HEK293T (cell line): ENCODE measurements at regions not wholly inside any gene's neighbourhood (a gene's known extent, or its start where the extent isn't known, plus 50 kb on each side); places are given as distances from the start of the nearest gene placed in this dataset.

Experiments
- ARNT ChIP-seq: fragments of 450-650 bp; IDR thresholded peaks from 2 replicates; pipeline ENCODE4 v1.6.1; 2017; ENCODE audit warnings: mild to moderate bottlenecking
- BHLHE40 ChIP-seq: fragments of 450-650 bp; IDR thresholded peaks from 2 replicates; pipeline ENCODE4 v1.6.1; 2016; ENCODE audit warnings: mild to moderate bottlenecking, moderate library complexity, borderline replicate concordance
- CTBP1 ChIP-seq: fragments of 450-650 bp; IDR thresholded peaks from 2 replicates; pipeline ENCODE4 v1.6.1; 2016; ENCODE audit warnings: borderline replicate concordance
- FOXA1 ChIP-seq: fragments of 450-650 bp; IDR thresholded peaks from 2 replicates; pipeline ENCODE4 v1.6.1; 2016; ENCODE audit warnings: mild to moderate bottlenecking
- FOXM1 ChIP-seq: fragments of 450-650 bp; IDR thresholded peaks from 2 replicates; pipeline ENCODE4 v1.6.1; 2017; ENCODE audit warnings: mild to moderate bottlenecking, borderline replicate concordance
- L3MBTL2 ChIP-seq: fragments of 450-650 bp; conservative IDR thresholded peaks from 2 replicates; pipeline ENCODE4 v1.6.1; 2016; ENCODE audit warnings: mild to moderate bottlenecking
- SUZ12 ChIP-seq: fragments of 450-650 bp; IDR thresholded peaks from 2 replicates; pipeline ENCODE4 v1.6.1; 2016; ENCODE audit warnings: mild to moderate bottlenecking
- TARDBP ChIP-seq: fragments of 450-650 bp; IDR thresholded peaks from 2 replicates; pipeline ENCODE4 v1.6.1; 2016
- ZNF384 ChIP-seq: fragments of 450-650 bp; IDR thresholded peaks from 2 replicates; pipeline ENCODE4 v1.6.1; 2016

DNA sequence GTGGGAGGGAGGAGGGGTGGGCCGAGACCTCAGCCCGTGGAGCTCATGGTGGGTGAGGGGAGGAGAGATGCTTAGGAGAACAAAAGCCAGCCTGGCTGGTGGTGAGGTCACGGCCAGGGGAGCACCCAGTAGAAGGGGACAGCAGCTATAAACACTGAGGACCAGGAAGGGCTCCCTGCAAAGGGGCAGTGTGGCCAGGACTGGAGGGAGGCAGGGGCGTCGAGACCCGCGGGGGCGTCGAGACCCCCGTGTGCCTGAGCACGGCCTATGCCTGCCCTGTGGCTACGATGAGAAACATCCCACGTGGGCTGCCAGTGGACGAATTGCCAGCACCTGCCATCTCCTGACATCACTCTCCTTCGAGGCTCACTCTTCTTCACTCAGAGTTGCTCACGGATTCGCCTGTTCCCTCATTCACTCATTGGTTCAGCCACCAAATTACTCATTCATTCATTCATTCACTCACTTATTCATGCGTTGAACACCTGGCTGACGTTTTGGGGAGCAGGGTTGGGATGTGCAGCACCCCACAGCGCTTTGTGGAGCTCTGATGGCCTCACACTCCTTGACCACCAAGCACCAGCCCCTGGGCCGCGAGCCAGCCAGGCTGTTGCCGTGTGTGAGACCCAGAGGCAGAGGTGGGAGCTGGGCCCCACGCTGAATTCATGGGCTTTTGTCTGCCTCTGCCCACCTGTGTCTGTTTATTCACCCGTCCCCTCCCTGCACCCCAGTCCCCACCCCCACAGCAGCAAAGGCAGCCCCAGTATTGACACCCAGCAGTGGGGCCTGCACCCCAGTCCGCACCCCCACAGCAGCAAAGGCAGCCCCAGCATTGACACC, 61.2 kb upstream of the BHLHE23 start:
- TF ChIP-seq FOXA1, result no peak
- TF ChIP-seq L3MBTL2, result no peak
- TF ChIP-seq ARNT, result no peak
- no peak for TF ChIP-seq TARDBP
- TF ChIP-seq BHLHE40, result no peak
- TF ChIP-seq SUZ12, result no peak
- no peak for TF ChIP-seq FOXM1
- no peak for TF ChIP-seq CTBP1
- no peak for TF ChIP-seq ZNF384
